ENCODE measurements at regions not wholly inside any gene's neighbourhood (a gene's known extent, or its start where the extent isn't known, plus 50 kb on each side); places are given as distances from the start of the nearest gene placed in this dataset.

DNA sequence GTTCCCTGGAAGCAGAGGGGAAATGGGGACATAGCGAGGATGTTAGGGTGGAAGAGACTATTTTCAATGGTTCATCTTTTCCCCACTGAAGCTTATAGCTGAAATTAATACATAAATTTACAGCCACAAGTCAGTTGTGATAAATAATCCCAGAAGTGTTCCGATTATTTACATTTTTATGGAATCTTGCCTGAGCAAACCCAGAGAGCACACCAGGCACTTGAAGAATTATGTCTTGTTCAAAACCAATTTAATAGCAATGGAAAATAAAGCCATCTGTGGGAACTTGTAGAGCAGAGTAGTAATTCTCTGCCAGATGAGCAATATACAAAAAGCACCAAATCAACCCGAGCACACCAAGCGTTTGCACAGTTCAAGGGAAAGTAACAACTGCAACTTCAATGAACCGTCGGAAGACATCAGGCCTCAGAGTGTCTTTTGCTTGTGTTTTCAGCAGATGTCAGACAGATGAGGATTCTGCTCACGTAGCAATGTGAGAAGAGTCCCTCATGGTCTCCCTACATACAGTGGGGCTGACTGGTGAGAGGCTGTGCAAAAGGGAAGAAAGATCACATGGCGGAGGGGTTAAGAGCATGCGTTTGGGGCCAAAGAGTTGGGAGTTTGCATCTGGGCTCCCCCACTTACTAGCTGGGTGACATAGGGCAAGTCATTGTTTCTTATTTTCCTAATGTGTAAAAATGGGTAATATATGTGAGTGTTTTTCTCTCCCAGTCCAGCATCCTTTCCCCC is 148.7 kb upstream of the HS3ST2 start:
- no peak for DNase-seq (ENCODE audit: low read depth, low spot score)
- no peaks in the 10 kb centered on the region for H3K9me3 ChIP-seq (replicated peaks; ENCODE audit: control insufficient read depth, insufficient read depth, low read length)
- H2AFZ ChIP-seq (ENCODE audit: low read depth, low read length): no peak overlapping the region
- no peaks in the 10 kb centered on the region for H3K9me1 ChIP-seq (replicated peaks; ENCODE audit: control insufficient read depth, extremely low read depth, insufficient read depth, low read length)
- H3K4me2 ChIP-seq (ENCODE audit: insufficient read depth, low read length): no peak overlapping the region
- H3K79me2 ChIP-seq (ENCODE audit: control insufficient read depth, insufficient read depth, low read length): no peaks in the 10 kb centered on the region
- no peak for FAIRE-seq
- peaks cover 0 to 6% of the 10 kb centered on the region in 2 experiments for H3K27me3 ChIP-seq (ENCODE audit: control insufficient read depth in 2 of 2, insufficient read depth in 2 of 2, low read length in 2 of 2)
- H3K4me1 ChIP-seq (ENCODE audit: control insufficient read depth, extremely low read depth, insufficient read depth, low read length): no peaks in the 10 kb centered on the region
- BruUV-seq (replicated peaks): no TSS peak
- CTCF ChIA-PET: interaction anchor here (2.3 kb wide), 1 partner anchor 11 kb away, joined by 9 read pairs; no protein-coding TSS in a partner anchor
- no peaks in the 10 kb centered on the region for H4K20me1 ChIP-seq (replicated peaks; ENCODE audit: control insufficient read depth, extremely low read depth, insufficient read depth, low read length)
- H3K27ac ChIP-seq (ENCODE audit: insufficient read depth, low read depth, low read length): no peak overlapping the region
- POLR2A ChIA-PET: no interaction called here
- TF ChIP-seq JUN (IDR thresholded peaks at IDR 0.05; ENCODE audit: borderline replicate concordance, insufficient read depth, insufficient read length, low read depth) (no peak), GATA2 (IDR thresholded peaks at IDR 0.05; ENCODE audit: insufficient read depth, insufficient read length, low read depth, low read length) (no peak), POLR2AphosphoS5 (IDR thresholded peaks at IDR 0.05; ENCODE audit: insufficient read depth, low read depth, low read length) (no peak), MYC (IDR thresholded peaks at IDR 0.05; ENCODE audit: low read depth, low read length) (no peak), POLR2A (IDR thresholded peaks at IDR 0.05; ENCODE audit: low read depth, low read length) (no peak), EZH2 (IDR thresholded peaks at IDR 0.05; ENCODE audit: borderline replicate concordance, low read depth, low read length, severe bottlenecking) (no peak), FOS (IDR thresholded peaks at IDR 0.05; ENCODE audit: borderline replicate concordance, insufficient read depth, low read length) (no peak)
- TF ChIP-seq, protein P1, sequence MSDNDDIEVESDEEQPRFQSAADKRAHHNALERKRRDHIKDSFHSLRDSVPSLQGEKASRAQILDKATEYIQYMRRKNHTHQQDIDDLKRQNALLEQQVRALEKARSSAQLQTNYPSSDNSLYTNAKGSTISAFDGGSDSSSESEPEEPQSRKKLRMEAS (IDR thresholded peaks at IDR 0.05; ENCODE audit: insufficient read depth, insufficient read length): no peak
- TF ChIP-seq, protein P2, sequence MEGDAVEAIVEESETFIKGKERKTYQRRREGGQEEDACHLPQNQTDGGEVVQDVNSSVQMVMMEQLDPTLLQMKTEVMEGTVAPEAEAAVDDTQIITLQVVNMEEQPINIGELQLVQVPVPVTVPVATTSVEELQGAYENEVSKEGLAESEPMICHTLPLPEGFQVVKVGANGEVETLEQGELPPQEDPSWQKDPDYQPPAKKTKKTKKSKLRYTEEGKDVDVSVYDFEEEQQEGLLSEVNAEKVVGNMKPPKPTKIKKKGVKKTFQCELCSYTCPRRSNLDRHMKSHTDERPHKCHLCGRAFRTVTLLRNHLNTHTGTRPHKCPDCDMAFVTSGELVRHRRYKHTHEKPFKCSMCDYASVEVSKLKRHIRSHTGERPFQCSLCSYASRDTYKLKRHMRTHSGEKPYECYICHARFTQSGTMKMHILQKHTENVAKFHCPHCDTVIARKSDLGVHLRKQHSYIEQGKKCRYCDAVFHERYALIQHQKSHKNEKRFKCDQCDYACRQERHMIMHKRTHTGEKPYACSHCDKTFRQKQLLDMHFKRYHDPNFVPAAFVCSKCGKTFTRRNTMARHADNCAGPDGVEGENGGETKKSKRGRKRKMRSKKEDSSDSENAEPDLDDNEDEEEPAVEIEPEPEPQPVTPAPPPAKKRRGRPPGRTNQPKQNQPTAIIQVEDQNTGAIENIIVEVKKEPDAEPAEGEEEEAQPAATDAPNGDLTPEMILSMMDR (IDR thresholded peaks at IDR 0.05; ENCODE audit: extremely low read depth in 1 of 2, insufficient read depth in 1 of 2, low read depth in 1 of 2, low read length in 2 of 2): no peak
- H3K36me3 ChIP-seq (ENCODE audit: control insufficient read depth in 2 of 2, extremely low read depth in 1 of 2, insufficient read depth in 2 of 2, low read length in 2 of 2): no peaks in the 10 kb centered on the region
- H3K9ac ChIP-seq (replicated peaks; ENCODE audit: extremely low read depth, insufficient read depth, low read length): no peak overlapping the region
- dilution Hi-C loops (cut with MboI; ENCODE audit: extremely low pct_ligation_motif_present, low sequenced_read_pairs): no loop called here
- no peak overlapping the region for H3K4me3 ChIP-seq (replicated peaks in 1 of 3; ENCODE audit: insufficient read depth in 1 of 3, low read depth in 1 of 3, low read length in 3 of 3)
- intact Hi-C loops (cut with micrococcal nuclease): no loop called here

Measured in endothelial cell of umbilical vein (primary cell).